CD14-positive monocyte (primary cell): ENCODE measurements at regions not wholly inside any gene's neighbourhood (a gene's known extent, or its start where the extent isn't known, plus 50 kb on each side); places are given as distances from the start of the nearest gene placed in this dataset.

Experiments
- DNase-seq, 3 donors: peaks; one replicate each; pipeline ENCODE4 v3.0.0-alpha.2; 2011 to 2022
- H2AFZ ChIP-seq: 2 replicates; pipeline ENCODE4 v1.6.0; 2012; ENCODE audit warnings: mild to moderate bottlenecking, low read depth, low read length, inconsistent platforms; ENCODE audit not compliant: insufficient read depth, poor library complexity, severe bottlenecking
- H3K27ac ChIP-seq, 2 donors: 1 replicate in 1 of 2; 2 replicates in 1 of 2; pipeline ENCODE4 v1.5.1; 2012 to 2013; ENCODE audit warnings: low read length in 2 of 2, control low read depth in 1 of 2, inconsistent platforms in 1 of 2, low read depth in 1 of 2, mild to moderate bottlenecking in 1 of 2
- H3K27me3 ChIP-seq, 2 donors: one replicate each; pipeline versions ENCODE4 v1.6.0 to v1.6.1; 2011 to 2013; ENCODE audit warnings: low read length in 2 of 2; ENCODE audit not compliant: control insufficient read depth in 2 of 2, insufficient read depth in 2 of 2
- H3K36me3 ChIP-seq, 2 donors: replicated peaks in 1 of 2; 1 replicate in 1 of 2; 2 replicates in 1 of 2; pipeline versions ENCODE4 v1.5.1 to v1.6.1; 2012 to 2013; ENCODE audit warnings: low read length in 2 of 2, control low read depth in 1 of 2, inconsistent platforms in 1 of 2, mild to moderate bottlenecking in 1 of 2; ENCODE audit not compliant: insufficient read depth in 2 of 2, control insufficient read depth in 1 of 2
- H3K4me1 ChIP-seq, 2 donors: 1 replicate in 1 of 2; 2 replicates in 1 of 2; pipeline versions ENCODE4 v1.5.1 to v1.6.1; 2012 to 2013; ENCODE audit warnings: low read length in 2 of 2, control low read depth in 1 of 2, inconsistent platforms in 1 of 2, mild to moderate bottlenecking in 1 of 2, moderate library complexity in 1 of 2; ENCODE audit not compliant: insufficient read depth in 2 of 2, control insufficient read depth in 1 of 2
- H3K4me2 ChIP-seq: replicated peaks from 2 replicates; pipeline ENCODE3; 2012; ENCODE audit warnings: low read length, moderate library complexity, mild to moderate bottlenecking; ENCODE audit not compliant: poor library complexity, severe bottlenecking; ENCODE audit errors: extremely low read depth
- H3K4me3 ChIP-seq, 3 experiments: fragments of 200-600 bp in 1 of 3; sonication (generic) in 1 of 3; replicated peaks in 1 of 3; 1 replicate in 2 of 3; 2 replicates in 1 of 3; pipeline ENCODE4 v1.5.1; 2011 to 2013; ENCODE audit warnings: low read length in 3 of 3, mild to moderate bottlenecking in 3 of 3, control low read depth in 2 of 3, low read depth in 2 of 3, inconsistent platforms in 1 of 3, moderate library complexity in 1 of 3
- H3K79me2 ChIP-seq: 2 replicates; pipeline ENCODE4 v1.6.0; 2012; ENCODE audit warnings: mild to moderate bottlenecking, control low read depth, inconsistent platforms, low read length, moderate library complexity; ENCODE audit not compliant: insufficient read depth
- H3K9ac ChIP-seq: 2 replicates; pipeline ENCODE4 v1.6.0; 2017; ENCODE audit warnings: low read length, mild to moderate bottlenecking; ENCODE audit not compliant: insufficient read depth, poor library complexity, severe bottlenecking
- H3K9me3 ChIP-seq, 2 donors: replicated peaks in 1 of 2; 1 replicate in 1 of 2; 2 replicates in 1 of 2; pipeline versions ENCODE4 v1.5.1 to v1.6.1; 2012 to 2013; ENCODE audit warnings: low read length in 2 of 2, control low read depth in 1 of 2; ENCODE audit not compliant: control insufficient read depth in 1 of 2, insufficient read depth in 1 of 2
- H4K20me1 ChIP-seq: 2 replicates; pipeline ENCODE4 v1.6.0; 2012; ENCODE audit warnings: mild to moderate bottlenecking, low read length, control low read depth, moderate library complexity; ENCODE audit not compliant: insufficient read depth
- H3K27ac Mint-ChIP-seq, 7 donors: one replicate each; pipeline ENCODE4 v1.8.0; 2020; ENCODE audit warnings: mild to moderate bottlenecking in 7 of 7, mixed read lengths in 7 of 7, moderate library complexity in 6 of 7, inconsistent platforms in 2 of 7
- H3K27me3 Mint-ChIP-seq, 3 donors: one replicate each; pipeline ENCODE4 v1.8.0; 2021 to 2022; ENCODE audit warnings: low read depth in 3 of 3, mild to moderate bottlenecking in 3 of 3, mixed read lengths in 3 of 3, moderate library complexity in 3 of 3, inconsistent platforms in 1 of 3
- H3K36me3 Mint-ChIP-seq, 2 donors: one replicate each; pipeline ENCODE4 v1.8.0; 2020; ENCODE audit warnings: mixed read lengths in 2 of 2, inconsistent platforms in 1 of 2, mild to moderate bottlenecking in 1 of 2
- H3K4me1 Mint-ChIP-seq: one replicate; pipeline ENCODE4 v1.8.0; 2020; ENCODE audit warnings: mild to moderate bottlenecking, mixed read lengths
- H3K4me3 Mint-ChIP-seq, 2 donors: one replicate each; pipeline ENCODE4 v1.8.0; 2020; ENCODE audit warnings: mild to moderate bottlenecking in 2 of 2, mixed read lengths in 2 of 2, moderate library complexity in 1 of 2
- H3K9me3 Mint-ChIP-seq, 7 donors: one replicate each; pipeline ENCODE4 v1.8.0; 2020 to 2022; ENCODE audit warnings: mixed read lengths in 7 of 7, mild to moderate bottlenecking in 6 of 7, moderate library complexity in 6 of 7, inconsistent platforms in 2 of 7
- CTCF ChIP-seq: fragments of 200-600 bp; IDR thresholded peaks from one replicate; pipeline ENCODE4 v1.8.0; 2022; ENCODE audit warnings: antibody characterized with exemption, mild to moderate bottlenecking
- WGBS: methylation state at CpG from one replicate; pipeline ENCODE4 v1.1.5; 2013; ENCODE audit warnings: missing lambda C conversion rate; ENCODE audit not compliant: insufficient coverage; 5-methylcytosine and 5-hydroxymethylcytosine counted together
- intact Hi-C, 2 donors: fragments of 100-400 bp; cut with micrococcal nuclease; formaldehyde crosslinking; loops; one replicate each; pipeline versions ENCODE4 v1.15.0 to v1.15.1; 2023

DNA sequence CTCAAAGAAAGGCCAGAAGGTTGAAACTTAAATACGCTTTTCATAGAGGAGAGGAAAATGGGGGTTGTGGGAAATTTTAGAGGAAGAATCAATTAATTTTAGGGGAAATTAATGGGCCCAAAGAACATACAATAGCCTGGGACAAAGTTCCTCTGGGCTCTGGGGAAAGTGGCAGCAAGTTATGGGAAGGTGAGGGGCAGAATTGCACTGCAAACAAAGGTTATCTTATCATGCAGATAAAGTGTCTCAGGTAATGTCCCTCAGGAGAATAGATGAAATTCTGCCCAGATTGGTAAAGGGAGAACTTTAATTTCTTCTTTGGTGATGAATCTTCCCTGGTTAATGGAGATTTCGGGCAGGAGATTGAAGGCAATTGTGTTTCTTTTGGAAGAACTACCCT is 326.1 kb upstream of the SLC24A2 start:
- H3K4me3 Mint-ChIP-seq = no peak overlapping the region
- no peak for DNase-seq
- no peak overlapping the region for H3K27ac Mint-ChIP-seq
- peaks cover 0 to 5% of the 10 kb centered on the region in 2 donors for H3K9me3 ChIP-seq
- H3K9ac ChIP-seq = no peak overlapping the region
- intact Hi-C loops = no loop called here
- H3K4me1 ChIP-seq = peaks cover 0 to 2% of the 10 kb centered on the region in 2 donors
- no peak overlapping the region for H2AFZ ChIP-seq
- no peaks in the 10 kb centered on the region for H3K36me3 ChIP-seq
- no peak overlapping the region for H3K4me3 ChIP-seq
- no peaks in the 10 kb centered on the region for H3K79me2 ChIP-seq
- H3K36me3 Mint-ChIP-seq = no peaks in the 10 kb centered on the region
- H4K20me1 ChIP-seq = no peaks in the 10 kb centered on the region
- no peak overlapping the region for H3K4me2 ChIP-seq
- no peaks in the 10 kb centered on the region for H3K27me3 Mint-ChIP-seq
- H3K27ac ChIP-seq = no peak overlapping the region
- peaks cover 4% of the 10 kb centered on the region for H3K4me1 Mint-ChIP-seq
- peaks cover 0 to 13% (median 5%) of the 10 kb centered on the region in 7 donors for H3K9me3 Mint-ChIP-seq
- 100% methylated on average over 1 of the region's 2 CpGs for WGBS
- no peaks in the 10 kb centered on the region for H3K27me3 ChIP-seq
- no peak for TF ChIP-seq CTCF

DNA sequence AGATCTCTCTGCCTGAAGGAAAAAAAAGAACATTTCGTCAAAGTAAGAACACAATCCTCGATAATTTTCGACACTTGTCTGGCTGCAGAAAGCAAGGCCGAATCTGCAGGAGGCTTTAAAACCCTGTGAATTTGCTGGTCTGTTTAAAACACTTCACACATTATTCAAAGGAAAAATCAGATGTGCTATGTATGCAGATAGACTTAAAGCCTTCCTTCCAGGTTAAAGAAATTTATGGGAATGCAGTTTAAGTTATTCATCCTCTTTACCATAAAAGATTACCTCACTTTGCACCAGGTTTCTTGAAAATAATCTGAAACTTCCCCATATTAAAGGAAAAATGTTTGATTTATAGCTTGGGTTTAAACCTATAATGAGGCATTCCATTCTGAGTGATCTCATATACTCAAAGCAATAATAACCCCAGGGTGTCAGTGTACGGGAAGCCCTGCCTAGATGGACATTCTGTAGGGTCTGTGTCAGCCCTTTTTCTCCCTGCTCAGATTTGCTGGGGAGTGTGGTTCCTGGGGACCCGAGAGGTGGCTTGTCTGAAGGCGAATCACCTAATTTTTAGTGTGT is 323.5 kb upstream of the SLC24A2 start:
- H3K27me3 ChIP-seq = no peaks in the 10 kb centered on the region
- Mint-ChIP-seq H3K27me3 (peaks cover 0 to under 1% (median 0%) of the 10 kb centered on the region in 3 donors), H3K27ac (no peak overlapping the region), H3K4me1 (no peaks in the 10 kb centered on the region), H3K9me3 (peaks cover 0 to 11% (median 5%) of the 10 kb centered on the region in 7 donors), H3K36me3 (no peaks in the 10 kb centered on the region), H3K4me3 (no peak overlapping the region)
- H3K36me3 ChIP-seq = no peaks in the 10 kb centered on the region
- H3K9me3 ChIP-seq = peaks cover 0 to 5% of the 10 kb centered on the region in 2 donors
- WGBS = no CpG with 5 or more reads among the region's 7 CpGs
- no peaks in the 10 kb centered on the region for H4K20me1 ChIP-seq
- no peaks in the 10 kb centered on the region for H3K79me2 ChIP-seq
- no peak overlapping the region for H2AFZ ChIP-seq
- H3K4me2 ChIP-seq = no peak overlapping the region
- DNase-seq = no peak
- no peak for TF ChIP-seq CTCF
- no peak overlapping the region for H3K27ac ChIP-seq
- H3K4me3 ChIP-seq = no peak overlapping the region
- intact Hi-C loops = no loop called here
- no peaks in the 10 kb centered on the region for H3K4me1 ChIP-seq
- no peak overlapping the region for H3K9ac ChIP-seq
